ENCODE measurements at regions not wholly inside any gene's neighbourhood (a gene's known extent, or its start where the extent isn't known, plus 50 kb on each side); places are given as distances from the start of the nearest gene placed in this dataset.

DNA sequence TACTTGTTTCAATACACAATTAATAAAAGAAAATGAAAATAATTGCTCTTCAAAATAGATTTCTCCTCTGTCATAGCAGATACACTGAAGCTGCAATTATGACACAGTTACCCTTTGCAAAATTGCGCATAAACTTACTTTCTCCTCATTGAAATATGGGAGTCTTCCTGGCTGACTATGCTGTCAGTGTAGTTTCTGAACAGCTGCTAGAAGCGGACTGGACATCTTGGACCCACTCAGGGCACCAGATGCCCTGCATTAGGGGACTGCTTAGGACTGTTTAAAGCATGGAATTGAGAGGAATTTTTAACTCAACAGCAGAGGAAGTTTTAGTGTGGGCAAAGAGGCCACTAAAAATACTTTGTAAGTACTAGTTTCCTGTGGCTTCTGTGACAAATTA lies 454.9 kb downstream of the ATP23 start:
- TF ChIP-seq, protein P1, sequence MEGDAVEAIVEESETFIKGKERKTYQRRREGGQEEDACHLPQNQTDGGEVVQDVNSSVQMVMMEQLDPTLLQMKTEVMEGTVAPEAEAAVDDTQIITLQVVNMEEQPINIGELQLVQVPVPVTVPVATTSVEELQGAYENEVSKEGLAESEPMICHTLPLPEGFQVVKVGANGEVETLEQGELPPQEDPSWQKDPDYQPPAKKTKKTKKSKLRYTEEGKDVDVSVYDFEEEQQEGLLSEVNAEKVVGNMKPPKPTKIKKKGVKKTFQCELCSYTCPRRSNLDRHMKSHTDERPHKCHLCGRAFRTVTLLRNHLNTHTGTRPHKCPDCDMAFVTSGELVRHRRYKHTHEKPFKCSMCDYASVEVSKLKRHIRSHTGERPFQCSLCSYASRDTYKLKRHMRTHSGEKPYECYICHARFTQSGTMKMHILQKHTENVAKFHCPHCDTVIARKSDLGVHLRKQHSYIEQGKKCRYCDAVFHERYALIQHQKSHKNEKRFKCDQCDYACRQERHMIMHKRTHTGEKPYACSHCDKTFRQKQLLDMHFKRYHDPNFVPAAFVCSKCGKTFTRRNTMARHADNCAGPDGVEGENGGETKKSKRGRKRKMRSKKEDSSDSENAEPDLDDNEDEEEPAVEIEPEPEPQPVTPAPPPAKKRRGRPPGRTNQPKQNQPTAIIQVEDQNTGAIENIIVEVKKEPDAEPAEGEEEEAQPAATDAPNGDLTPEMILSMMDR (IDR thresholded peaks at IDR 0.05), result no peak
- TF ChIP-seq, protein P2, sequence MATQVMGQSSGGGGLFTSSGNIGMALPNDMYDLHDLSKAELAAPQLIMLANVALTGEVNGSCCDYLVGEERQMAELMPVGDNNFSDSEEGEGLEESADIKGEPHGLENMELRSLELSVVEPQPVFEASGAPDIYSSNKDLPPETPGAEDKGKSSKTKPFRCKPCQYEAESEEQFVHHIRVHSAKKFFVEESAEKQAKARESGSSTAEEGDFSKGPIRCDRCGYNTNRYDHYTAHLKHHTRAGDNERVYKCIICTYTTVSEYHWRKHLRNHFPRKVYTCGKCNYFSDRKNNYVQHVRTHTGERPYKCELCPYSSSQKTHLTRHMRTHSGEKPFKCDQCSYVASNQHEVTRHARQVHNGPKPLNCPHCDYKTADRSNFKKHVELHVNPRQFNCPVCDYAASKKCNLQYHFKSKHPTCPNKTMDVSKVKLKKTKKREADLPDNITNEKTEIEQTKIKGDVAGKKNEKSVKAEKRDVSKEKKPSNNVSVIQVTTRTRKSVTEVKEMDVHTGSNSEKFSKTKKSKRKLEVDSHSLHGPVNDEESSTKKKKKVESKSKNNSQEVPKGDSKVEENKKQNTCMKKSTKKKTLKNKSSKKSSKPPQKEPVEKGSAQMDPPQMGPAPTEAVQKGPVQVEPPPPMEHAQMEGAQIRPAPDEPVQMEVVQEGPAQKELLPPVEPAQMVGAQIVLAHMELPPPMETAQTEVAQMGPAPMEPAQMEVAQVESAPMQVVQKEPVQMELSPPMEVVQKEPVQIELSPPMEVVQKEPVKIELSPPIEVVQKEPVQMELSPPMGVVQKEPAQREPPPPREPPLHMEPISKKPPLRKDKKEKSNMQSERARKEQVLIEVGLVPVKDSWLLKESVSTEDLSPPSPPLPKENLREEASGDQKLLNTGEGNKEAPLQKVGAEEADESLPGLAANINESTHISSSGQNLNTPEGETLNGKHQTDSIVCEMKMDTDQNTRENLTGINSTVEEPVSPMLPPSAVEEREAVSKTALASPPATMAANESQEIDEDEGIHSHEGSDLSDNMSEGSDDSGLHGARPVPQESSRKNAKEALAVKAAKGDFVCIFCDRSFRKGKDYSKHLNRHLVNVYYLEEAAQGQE (IDR thresholded peaks at IDR 0.05; ENCODE audit: insufficient read depth in 1 of 2, low read depth in 2 of 2, low read length in 1 of 2), result no peak
- TF ChIP-seq POLR2AphosphoS5 (IDR thresholded peaks at IDR 0.05; ENCODE audit: low read depth, low read length) (no peak), SIN3A (IDR thresholded peaks at IDR 0.05; ENCODE audit: borderline replicate concordance, insufficient read depth, low read depth, low read length) (no peak)

All from Panc1 (cell line).